ENCODE measurements at regions not wholly inside any gene's neighbourhood (a gene's known extent, or its start where the extent isn't known, plus 50 kb on each side); places are given as distances from the start of the nearest gene placed in this dataset.

- TF ChIP-seq TCF7L2 (IDR thresholded peaks at IDR 0.05; ENCODE audit: low read depth, low read length) (no peak), POLR2AphosphoS5 (IDR thresholded peaks at IDR 0.05; ENCODE audit: low read depth, low read length) (no peak), SIN3A (IDR thresholded peaks at IDR 0.05; ENCODE audit: borderline replicate concordance, insufficient read depth, low read depth, low read length) (no peak), REST (IDR thresholded peaks at IDR 0.05; ENCODE audit: insufficient read depth in 1 of 2, low read depth in 2 of 2, low read length in 1 of 2) (no peak)
- TF ChIP-seq, protein P1, sequence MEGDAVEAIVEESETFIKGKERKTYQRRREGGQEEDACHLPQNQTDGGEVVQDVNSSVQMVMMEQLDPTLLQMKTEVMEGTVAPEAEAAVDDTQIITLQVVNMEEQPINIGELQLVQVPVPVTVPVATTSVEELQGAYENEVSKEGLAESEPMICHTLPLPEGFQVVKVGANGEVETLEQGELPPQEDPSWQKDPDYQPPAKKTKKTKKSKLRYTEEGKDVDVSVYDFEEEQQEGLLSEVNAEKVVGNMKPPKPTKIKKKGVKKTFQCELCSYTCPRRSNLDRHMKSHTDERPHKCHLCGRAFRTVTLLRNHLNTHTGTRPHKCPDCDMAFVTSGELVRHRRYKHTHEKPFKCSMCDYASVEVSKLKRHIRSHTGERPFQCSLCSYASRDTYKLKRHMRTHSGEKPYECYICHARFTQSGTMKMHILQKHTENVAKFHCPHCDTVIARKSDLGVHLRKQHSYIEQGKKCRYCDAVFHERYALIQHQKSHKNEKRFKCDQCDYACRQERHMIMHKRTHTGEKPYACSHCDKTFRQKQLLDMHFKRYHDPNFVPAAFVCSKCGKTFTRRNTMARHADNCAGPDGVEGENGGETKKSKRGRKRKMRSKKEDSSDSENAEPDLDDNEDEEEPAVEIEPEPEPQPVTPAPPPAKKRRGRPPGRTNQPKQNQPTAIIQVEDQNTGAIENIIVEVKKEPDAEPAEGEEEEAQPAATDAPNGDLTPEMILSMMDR (IDR thresholded peaks at IDR 0.05) = no peak
These were observed 152.0 kb upstream of the UQCRFS1 start for GRCh38 chr19:29364999-29365398.
